K562 (cell line): ENCODE measurements at regions not wholly inside any gene's neighbourhood (a gene's known extent, or its start where the extent isn't known, plus 50 kb on each side); places are given as distances from the start of the nearest gene placed in this dataset.

Experiments
- ATAC-seq: fragments of 200-7000 bp; cut with Tn5 transposase; 3 replicates; pipeline ENCODE4 v1.9.1; 2020; ENCODE audit warnings: moderate library complexity
- BruUV-seq: library from RNA; stranded (reverse); fragments of 400-500 nt; replicated peaks from 2 replicates; lab custom pipeline; 2021; lab: Mats Ljungman, UMichigan
- CTCF ChIA-PET: fragments of 300-600 bp; formaldehyde crosslinking; extraction: SDS; loops from one replicate; lab custom pipeline; 2021; ENCODE audit warnings: low intra/inter-chr PET ratio; lab: Yijun Ruan, JAX
- POLR2A ChIA-PET: fragments of 300-600, 350-650 bp; sonication (Branson Sonifier 250); formaldehyde crosslinking; extraction: SDS; loops from one replicate; lab custom pipeline; 2021; ENCODE audit warnings: antibody characterized with exemption, inconsistent platforms; lab: Yijun Ruan, JAX
- DNase-seq, 4 experiments: peaks; one replicate each; pipeline versions ENCODE4 v3.0.0 to v3.0.0-alpha.2; 2011 to 2018; ENCODE audit warnings: low spot score in 3 of 4, mixed read lengths in 3 of 4; ENCODE audit errors: extremely low read depth in 1 of 4
- FAIRE-seq: peaks from 2 replicates; lab custom pipeline; 2011; peaks lifted over from hg19 to GRCh38; lab: Jason Lieb, UNC
- H2AFZ ChIP-seq: 2 replicates; pipeline ENCODE4 v1.6.0; 2011; ENCODE audit warnings: low read depth, low read length, control low read depth, inconsistent platforms
- H3K27ac ChIP-seq: fragments of 200-600 bp; 3 replicates; pipeline ENCODE4 v1.8.0; 2011; ENCODE audit warnings: low read depth, mild to moderate bottlenecking, control low read depth, inconsistent platforms, low read length, moderate library complexity, mixed read lengths; ENCODE audit errors: extremely low read depth
- H3K27me3 ChIP-seq, 2 experiments: fragments of 300-600 bp in 1 of 2; 2 replicates in 1 of 2; 3 replicates in 1 of 2; pipeline versions ENCODE4 v1.6.0 to v1.8.0; 2011; ENCODE audit warnings: inconsistent platforms in 2 of 2, low read length in 2 of 2, mild to moderate bottlenecking in 1 of 2, mixed read lengths in 1 of 2, moderate library complexity in 1 of 2; ENCODE audit not compliant: control insufficient read depth in 2 of 2, insufficient read depth in 2 of 2
- H3K36me3 ChIP-seq: fragments of 300-600 bp; 3 replicates; pipeline ENCODE4 v1.8.0; 2011; ENCODE audit warnings: mild to moderate bottlenecking, low read length, inconsistent platforms; ENCODE audit not compliant: control insufficient read depth, insufficient read depth
- H3K4me1 ChIP-seq, 2 experiments: fragments of 200-600 bp in 1 of 2; replicated peaks in 1 of 2; 2 replicates in 1 of 2; 3 replicates in 1 of 2; pipeline versions ENCODE4 v1.5.1 to v1.8.0; 2011; ENCODE audit warnings: inconsistent platforms in 2 of 2, low read length in 2 of 2, mild to moderate bottlenecking in 1 of 2, mixed read lengths in 1 of 2, moderate library complexity in 1 of 2; ENCODE audit not compliant: control insufficient read depth in 2 of 2, insufficient read depth in 2 of 2
- H3K4me2 ChIP-seq: 2 replicates; pipeline ENCODE4 v1.6.1; 2011; ENCODE audit warnings: low read length, control low read depth, inconsistent platforms, mixed read lengths; ENCODE audit not compliant: insufficient read depth
- H3K4me3 ChIP-seq: fragments of 200-600 bp; sonication (generic), shearing (Covaris generic); 2 replicates; pipeline ENCODE4 v1.5.1; 2016; ENCODE audit warnings: control low read depth, inconsistent platforms
- H3K79me2 ChIP-seq: fragments of 200-600 bp; 3 replicates; pipeline ENCODE4 v1.8.0; 2011; ENCODE audit warnings: low read length, inconsistent platforms; ENCODE audit not compliant: control insufficient read depth, insufficient read depth
- H3K9ac ChIP-seq, 2 experiments: 2 replicates each; pipeline versions ENCODE4 v1.6.0 to v1.6.1; 2011; ENCODE audit warnings: low read depth in 2 of 2, low read length in 2 of 2, control low read depth in 1 of 2, inconsistent platforms in 1 of 2, mild to moderate bottlenecking in 1 of 2, mixed read lengths in 1 of 2; ENCODE audit not compliant: insufficient read depth in 1 of 2
- H3K9me1 ChIP-seq: one replicate; pipeline ENCODE4 v1.6.0; 2011; ENCODE audit warnings: inconsistent platforms, mild to moderate bottlenecking, low read length, moderate library complexity; ENCODE audit not compliant: control insufficient read depth, insufficient read depth
- H3K9me3 ChIP-seq: replicated peaks from 2 replicates; pipeline ENCODE4 v1.5.1; 2011; ENCODE audit warnings: low read depth, low read length, inconsistent platforms; ENCODE audit not compliant: control insufficient read depth, insufficient read depth
- H4K20me1 ChIP-seq: replicated peaks from 2 replicates; pipeline ENCODE4 v1.6.1; 2011; ENCODE audit warnings: low read length, inconsistent platforms, mixed read lengths; ENCODE audit not compliant: control insufficient read depth, insufficient read depth
- CC2D1A ChIP-seq: fragments of 450-650 bp; IDR thresholded peaks from 2 replicates; pipeline ENCODE4 v1.6.1; 2017; ENCODE audit warnings: mild to moderate bottlenecking
- CEBPB ChIP-seq: fragments of 450-650 bp; IDR thresholded peaks from 2 replicates; pipeline ENCODE4 v1.6.1; 2016; ENCODE audit warnings: missing genetic modification characterization, missing compliant biosample characterization
- E2F6 ChIP-seq, 2 experiments: IDR thresholded peaks; 2 replicates each; pipeline ENCODE4 v1.6.1; 2011; ENCODE audit warnings: borderline replicate concordance in 1 of 2, control low read depth in 1 of 2, low read depth in 1 of 2, low read length in 1 of 2, mild to moderate bottlenecking in 1 of 2, mixed read lengths in 1 of 2, moderate library complexity in 1 of 2; ENCODE audit not compliant: insufficient read depth in 1 of 2, insufficient read length in 1 of 2, poor library complexity in 1 of 2, severe bottlenecking in 1 of 2; ENCODE audit errors: extremely low read depth in 1 of 2
- NELFE ChIP-seq: IDR thresholded peaks from 2 replicates; pipeline ENCODE4 v1.6.1; 2011; ENCODE audit warnings: mild to moderate bottlenecking; ENCODE audit not compliant: insufficient read depth, insufficient read length
- NFIC ChIP-seq: fragments of 450-650 bp; IDR thresholded peaks from 2 replicates; pipeline ENCODE4 v1.6.1; 2017; ENCODE audit warnings: mild to moderate bottlenecking, inconsistent platforms
- PHF20 ChIP-seq: fragments of 450-650 bp; IDR thresholded peaks from 2 replicates; pipeline ENCODE4 v1.6.1; 2018; ENCODE audit not compliant: partially characterized antibody
- STAG1 ChIP-seq: sonication (generic); formaldehyde crosslinking; IDR thresholded peaks from 2 replicates; pipeline ENCODE4 v1.5.0; 2020; ENCODE audit warnings: missing genetic modification reagents, borderline replicate concordance
- TCF3 ChIP-seq: sonication (generic); formaldehyde crosslinking; IDR thresholded peaks from 2 replicates; pipeline ENCODE4 v1.4.0; 2020; ENCODE audit warnings: mild to moderate bottlenecking, missing genetic modification reagents
- TOE1 ChIP-seq, 2 experiments: fragments of 450-650 bp in 1 of 2; sonication (generic) in 1 of 2; formaldehyde crosslinking in 1 of 2; IDR thresholded peaks; 2 replicates each; pipeline versions ENCODE4 v1.7.1 to v1.8.0; 2016 to 2022; ENCODE audit warnings: borderline replicate concordance in 2 of 2, mild to moderate bottlenecking in 2 of 2, antibody characterized with exemption in 1 of 2, inconsistent platforms in 1 of 2, low read depth in 1 of 2, missing genetic modification reagents in 1 of 2, moderate library complexity in 1 of 2
- ZFPM2 ChIP-seq: fragments of 250-450 bp; sonication (Bioruptor Pico); IDR thresholded peaks from 2 replicates; pipeline ENCODE4 v1.5.1; 2022; ENCODE audit warnings: mild to moderate bottlenecking
- ZKSCAN3 ChIP-seq: fragments of 250-450 bp; sonication (Bioruptor Pico); IDR thresholded peaks from 2 replicates; pipeline ENCODE4 v1.4.0; 2020
- ZNF253 ChIP-seq: fragments of 250-450 bp; sonication (Bioruptor Pico); conservative IDR thresholded peaks from 2 replicates; pipeline ENCODE4 v1.6.1; 2021; ENCODE audit warnings: mild to moderate bottlenecking
- ZNF830 ChIP-seq: fragments of 250-450 bp; sonication (Bioruptor Pico); IDR thresholded peaks from 2 replicates; pipeline ENCODE4 v1.5.0; 2021; ENCODE audit warnings: mild to moderate bottlenecking
- WGBS: fragments of 100-300 bp; shearing (Covaris generic); methylation state at CpG from one replicate; pipeline ENCODE4 v1.1.6; 2016; ENCODE audit warnings: low coverage, mixed read lengths; ENCODE audit not compliant: insufficient coverage; ENCODE audit errors: missing lambda C conversion rate; 5-methylcytosine and 5-hydroxymethylcytosine counted together
- in situ Hi-C: fragments of 300-500 bp; cut with MboI; formaldehyde crosslinking; loops from 4 replicates; pipeline ENCODE4 v1.15.0; 2018; ENCODE audit warnings: inconsistent platforms, mixed read lengths
- intact Hi-C: fragments of 100-400 bp; cut with micrococcal nuclease; formaldehyde crosslinking; loops from 2 replicates; pipeline ENCODE4 v1.14.2; 2022
- TF ChIP-seq, protein P1 (sequence below): fragments of 200-800 bp; sonication (Bioruptor generic); IDR thresholded peaks from 2 replicates; pipeline ENCODE4 v1.6.1; 2016; ENCODE audit warnings: missing genetic modification characterization, missing compliant biosample characterization
- TF ChIP-seq, protein P2 (sequence below): fragments of 250-450 bp; sonication (Bioruptor Pico); IDR thresholded peaks from 2 replicates; pipeline ENCODE4 v1.8.0; 2021; ENCODE audit warnings: moderate library complexity, mild to moderate bottlenecking, inconsistent platforms

DNA sequence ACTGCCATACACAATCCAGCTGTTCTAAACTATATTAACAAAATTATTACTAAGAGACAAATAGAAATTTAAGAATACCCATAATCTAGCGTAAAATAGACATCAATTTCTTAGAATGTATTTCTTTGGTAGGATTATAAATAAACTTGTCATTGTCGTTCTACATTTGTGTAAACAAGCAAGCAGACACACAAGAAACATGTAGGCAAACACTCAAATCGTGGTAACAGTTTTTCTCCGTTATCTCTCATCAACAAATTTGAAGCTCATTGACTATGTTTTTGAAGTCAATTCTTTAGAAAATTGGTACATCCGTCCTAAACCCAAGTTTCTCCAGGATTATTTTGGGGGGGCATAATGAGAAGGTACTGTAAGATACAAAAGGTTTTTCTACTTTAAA, 832.2 kb downstream of the DTWD2 start (continued):
- TF ChIP-seq, protein P1, sequence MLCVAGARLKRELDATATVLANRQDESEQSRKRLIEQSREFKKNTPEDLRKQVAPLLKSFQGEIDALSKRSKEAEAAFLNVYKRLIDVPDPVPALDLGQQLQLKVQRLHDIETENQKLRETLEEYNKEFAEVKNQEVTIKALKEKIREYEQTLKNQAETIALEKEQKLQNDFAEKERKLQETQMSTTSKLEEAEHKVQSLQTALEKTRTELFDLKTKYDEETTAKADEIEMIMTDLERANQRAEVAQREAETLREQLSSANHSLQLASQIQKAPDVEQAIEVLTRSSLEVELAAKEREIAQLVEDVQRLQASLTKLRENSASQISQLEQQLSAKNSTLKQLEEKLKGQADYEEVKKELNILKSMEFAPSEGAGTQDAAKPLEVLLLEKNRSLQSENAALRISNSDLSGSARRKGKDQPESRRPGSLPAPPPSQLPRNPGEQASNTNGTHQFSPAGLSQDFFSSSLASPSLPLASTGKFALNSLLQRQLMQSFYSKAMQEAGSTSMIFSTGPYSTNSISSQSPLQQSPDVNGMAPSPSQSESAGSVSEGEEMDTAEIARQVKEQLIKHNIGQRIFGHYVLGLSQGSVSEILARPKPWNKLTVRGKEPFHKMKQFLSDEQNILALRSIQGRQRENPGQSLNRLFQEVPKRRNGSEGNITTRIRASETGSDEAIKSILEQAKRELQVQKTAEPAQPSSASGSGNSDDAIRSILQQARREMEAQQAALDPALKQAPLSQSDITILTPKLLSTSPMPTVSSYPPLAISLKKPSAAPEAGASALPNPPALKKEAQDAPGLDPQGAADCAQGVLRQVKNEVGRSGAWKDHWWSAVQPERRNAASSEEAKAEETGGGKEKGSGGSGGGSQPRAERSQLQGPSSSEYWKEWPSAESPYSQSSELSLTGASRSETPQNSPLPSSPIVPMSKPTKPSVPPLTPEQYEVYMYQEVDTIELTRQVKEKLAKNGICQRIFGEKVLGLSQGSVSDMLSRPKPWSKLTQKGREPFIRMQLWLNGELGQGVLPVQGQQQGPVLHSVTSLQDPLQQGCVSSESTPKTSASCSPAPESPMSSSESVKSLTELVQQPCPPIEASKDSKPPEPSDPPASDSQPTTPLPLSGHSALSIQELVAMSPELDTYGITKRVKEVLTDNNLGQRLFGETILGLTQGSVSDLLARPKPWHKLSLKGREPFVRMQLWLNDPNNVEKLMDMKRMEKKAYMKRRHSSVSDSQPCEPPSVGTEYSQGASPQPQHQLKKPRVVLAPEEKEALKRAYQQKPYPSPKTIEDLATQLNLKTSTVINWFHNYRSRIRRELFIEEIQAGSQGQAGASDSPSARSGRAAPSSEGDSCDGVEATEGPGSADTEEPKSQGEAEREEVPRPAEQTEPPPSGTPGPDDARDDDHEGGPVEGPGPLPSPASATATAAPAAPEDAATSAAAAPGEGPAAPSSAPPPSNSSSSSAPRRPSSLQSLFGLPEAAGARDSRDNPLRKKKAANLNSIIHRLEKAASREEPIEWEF, result no peak
- TF ChIP-seq ZNF830 (CRISPR knock-in tag), result no peak

DNA sequence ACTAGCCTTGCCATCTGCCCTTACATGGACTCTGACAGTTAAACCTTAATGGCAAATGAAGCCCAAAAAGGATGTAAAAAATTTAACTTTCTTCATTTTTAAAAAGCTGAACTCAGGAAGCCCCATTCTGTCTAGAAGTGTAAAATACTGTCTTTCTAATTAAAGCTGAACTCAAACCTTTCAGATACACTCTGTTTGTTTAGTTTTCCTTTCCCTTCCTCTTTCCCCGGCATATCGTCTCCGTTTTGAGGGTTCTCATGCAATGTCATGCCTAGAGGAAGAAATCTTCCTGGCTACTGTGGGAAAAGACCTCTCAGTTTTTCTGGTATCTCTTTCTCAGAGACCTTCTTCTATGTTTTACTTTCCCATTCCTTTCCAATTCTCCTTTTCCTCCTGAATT, 841.5 kb downstream of the DTWD2 start:
- DNase-seq (no peak), ATAC-seq (no peak)
- Histone ChIP-seq H3K4me3 (no peak overlapping the region), H3K27me3 (no peaks in the 10 kb centered on the region), H3K9ac (no peak overlapping the region), H3K4me2 (no peak overlapping the region), H3K4me1 (no peaks in the 10 kb centered on the region), H3K27ac (no peak overlapping the region), H2AFZ (no peak overlapping the region)
- ChIA-PET POLR2A (no interaction called here), CTCF (no interaction called here)
- in situ Hi-C loops, result no loop called here
- TF ChIP-seq, protein P2, sequence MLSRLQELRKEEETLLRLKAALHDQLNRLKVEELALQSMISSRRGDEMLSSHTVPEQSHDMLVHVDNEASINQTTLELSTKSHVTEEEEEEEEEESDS, result no peak
- TF ChIP-seq ZFPM2 (CRISPR knock-in tag), result no peak
- no peak for TF ChIP-seq ZNF253
- no peak for TF ChIP-seq TOE1 (IDR thresholded peaks at IDR 0.05; ENCODE audit: borderline replicate concordance)
- TF ChIP-seq TOE1 (CRISPR knock-in tag; IDR thresholded peaks at IDR 0.05; ENCODE audit: borderline replicate concordance, low read depth), result no peak
- no peak for TF ChIP-seq CC2D1A
- TF ChIP-seq ZKSCAN3 (CRISPR knock-in tag), result no peak
- TF ChIP-seq PHF20, result no peak
- TF ChIP-seq NELFE, result no peak
- no peak for TF ChIP-seq CEBPB (tag)
- TF ChIP-seq NFIC, result no peak
- TF ChIP-seq TCF3 (CRISPR knock-in tag), result no peak
- TF ChIP-seq STAG1 (CRISPR knock-in tag), result no peak
- no peak for TF ChIP-seq E2F6 (IDR thresholded peaks at IDR 0.05; ENCODE audit: borderline replicate concordance in 1 of 2, extremely low read depth in 1 of 2, insufficient read depth in 1 of 2, insufficient read length in 1 of 2, low read depth in 1 of 2, low read length in 1 of 2, poor library complexity in 1 of 2, severe bottlenecking in 1 of 2)
- TF ChIP-seq, all 486 proteins: peak for 0
- FAIRE-seq, result no peak
- no peaks in the 10 kb centered on the region for H3K79me2 ChIP-seq
- intact Hi-C loops, result no loop called here
- H4K20me1 ChIP-seq, result no peaks in the 10 kb centered on the region
- BruUV-seq, result no TSS peak
- WGBS, result 0% methylated on average over 2 of the region's 3 CpGs
- no peaks in the 10 kb centered on the region for H3K9me1 ChIP-seq
- no peaks in the 10 kb centered on the region for H3K36me3 ChIP-seq
- H3K9me3 ChIP-seq, result no peaks in the 10 kb centered on the region
